ENCODE measurements at regions not wholly inside any gene's neighbourhood (a gene's known extent, or its start where the extent isn't known, plus 50 kb on each side); places are given as distances from the start of the nearest gene placed in this dataset.
"Not testable (repeated sequence)": the region's sequence is repeated elsewhere in the genome, so short reads cannot be mapped to it uniquely, and the experiment has no call there.

DNA sequence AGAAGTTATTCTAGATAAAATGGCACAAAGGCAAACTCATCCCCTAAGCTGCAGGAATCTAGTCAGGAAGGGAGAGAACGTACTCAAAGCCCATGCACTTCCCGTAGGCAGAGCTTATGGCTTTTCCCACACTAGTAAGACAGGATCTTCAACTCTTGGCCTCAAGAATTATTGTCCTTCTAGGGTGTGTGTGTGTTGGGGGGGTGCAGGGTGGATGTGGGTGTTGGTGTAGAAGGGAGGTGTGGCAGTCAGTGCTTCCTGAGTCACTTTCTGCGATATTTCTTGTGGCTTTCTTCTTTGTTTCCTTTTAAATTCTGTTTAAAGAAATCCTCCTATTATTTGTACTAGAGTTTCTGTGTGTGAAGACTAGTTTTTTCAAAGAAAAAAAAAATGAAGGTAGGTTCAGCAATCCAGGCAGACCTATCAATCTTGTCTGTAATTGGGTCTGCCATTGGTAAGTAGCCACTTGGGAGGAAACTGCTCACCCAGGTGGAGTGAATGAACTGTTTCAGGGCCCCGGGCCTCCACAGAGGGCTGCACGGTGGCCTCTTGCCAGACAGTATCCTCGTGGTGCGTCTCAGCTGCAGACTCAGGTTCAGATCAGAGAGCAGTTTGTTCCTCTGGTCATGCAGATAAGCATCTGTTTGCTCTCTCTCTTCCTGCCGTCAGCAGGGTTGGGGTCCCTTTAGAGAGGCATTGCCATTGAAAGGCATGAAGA is 131.9 kb downstream of the NPR3 start:
- DNase-seq: no peak

DNA sequence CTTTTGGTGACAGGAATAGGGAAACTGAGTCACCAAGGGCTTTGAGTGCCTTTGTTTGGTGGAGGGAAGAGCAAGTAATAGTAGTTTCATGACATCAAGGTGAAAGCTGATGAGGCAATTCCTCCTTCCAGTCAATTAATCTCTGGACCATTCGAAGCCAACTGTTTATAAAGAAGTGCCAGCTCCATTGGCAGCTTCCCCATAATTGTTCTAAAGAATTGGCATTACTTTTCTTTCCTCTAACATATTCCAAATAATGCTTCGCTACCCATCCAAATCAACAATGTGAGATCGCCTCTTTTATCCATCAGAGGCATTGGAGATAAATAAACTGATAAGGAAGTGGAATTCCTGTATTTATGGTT is 132.4 kb downstream of the NPR3 start:
- DNase-seq: no peak

DNA sequence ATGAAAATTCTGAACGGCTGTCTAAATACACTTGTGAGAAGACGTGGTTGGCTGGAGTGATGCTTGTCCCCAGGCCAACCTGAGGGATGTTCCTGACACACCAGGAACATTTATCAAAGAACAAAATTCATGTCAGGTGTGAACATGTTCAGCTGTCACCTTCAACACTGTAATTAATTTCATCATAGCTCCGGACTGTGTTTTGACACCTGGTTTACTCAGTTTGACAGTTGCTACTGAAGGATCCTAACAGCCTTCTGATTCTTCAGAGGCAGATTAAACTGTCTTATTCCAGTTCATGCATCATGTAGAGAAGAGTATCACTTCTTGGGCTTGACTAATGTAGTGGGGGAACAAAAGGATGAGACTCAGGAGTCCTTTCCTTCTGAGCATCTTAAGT is 134.1 kb downstream of the NPR3 start:
- no peak for DNase-seq

DNA sequence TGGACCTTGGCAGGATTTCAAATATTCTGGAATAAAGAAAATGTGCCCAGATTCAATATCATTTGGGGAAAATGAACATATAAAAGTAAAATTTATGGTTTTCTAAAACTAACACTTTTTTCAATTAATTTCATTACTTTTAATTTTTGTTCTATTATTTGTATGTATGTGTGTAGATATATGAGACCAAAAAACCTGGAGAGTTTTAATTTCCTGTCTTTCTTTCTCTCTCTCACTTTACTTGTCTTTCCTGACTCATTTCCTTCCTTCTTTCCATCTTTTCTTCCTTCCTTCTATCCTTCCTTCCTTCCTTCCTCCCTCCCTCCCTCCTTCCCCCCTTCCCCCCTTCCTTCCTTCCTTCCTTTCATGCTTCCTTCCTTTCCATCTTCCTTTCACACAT is 137.0 kb downstream of the NPR3 start:
- no peak for DNase-seq

DNA sequence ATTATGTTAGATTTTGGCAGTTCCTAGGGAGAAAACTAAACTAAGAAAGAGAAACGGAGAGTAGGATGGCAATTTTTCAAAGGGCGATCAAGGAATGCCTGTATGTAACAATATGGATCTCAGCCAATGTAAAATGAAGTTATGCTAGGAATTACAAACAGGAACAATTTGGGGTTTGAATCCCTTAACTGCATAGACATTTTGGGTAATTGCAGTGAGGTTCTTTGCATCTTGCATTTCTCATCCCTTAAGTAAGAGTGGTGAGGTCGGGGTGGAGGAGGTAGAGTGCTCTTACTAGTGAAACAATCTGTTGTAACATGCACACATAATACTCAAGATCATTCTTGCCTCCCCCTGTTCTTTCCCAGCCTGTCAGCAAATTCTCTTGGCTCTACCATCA is 137.6 kb downstream of the NPR3 start:
- no peak for DNase-seq

DNA sequence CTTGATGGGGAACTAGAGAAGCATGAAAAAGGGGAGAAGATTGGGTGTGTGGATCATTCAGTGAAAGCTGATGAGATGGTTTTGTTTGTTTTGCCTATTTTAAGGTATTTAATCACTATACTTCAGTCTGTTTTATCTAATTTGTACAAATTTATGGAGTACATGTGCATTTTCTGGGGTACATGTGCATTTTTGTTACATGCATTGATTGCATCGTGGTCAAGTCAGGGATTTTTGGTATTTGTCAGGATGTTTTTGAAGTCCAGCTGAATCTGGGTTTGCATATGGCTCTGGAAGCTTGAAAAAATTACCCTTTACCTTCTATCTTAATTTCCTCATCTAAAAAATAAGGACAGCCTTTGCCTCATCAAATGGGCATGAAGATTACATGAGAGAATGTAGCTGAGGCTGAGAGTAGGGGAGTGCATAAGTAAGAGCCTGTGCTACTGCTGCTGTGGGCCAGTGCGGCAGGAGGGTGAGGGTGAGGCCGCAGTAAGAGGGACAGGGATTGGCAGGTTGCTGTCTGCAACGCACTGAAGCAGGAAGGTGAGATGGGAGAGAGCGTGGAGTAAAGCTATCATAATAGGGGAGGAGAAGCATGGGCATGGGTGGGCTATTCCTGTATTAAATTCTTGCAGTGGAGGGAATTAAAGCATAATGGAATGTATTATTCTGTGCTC is 139.8 kb downstream of the NPR3 start:
- no peak for DNase-seq

DNA sequence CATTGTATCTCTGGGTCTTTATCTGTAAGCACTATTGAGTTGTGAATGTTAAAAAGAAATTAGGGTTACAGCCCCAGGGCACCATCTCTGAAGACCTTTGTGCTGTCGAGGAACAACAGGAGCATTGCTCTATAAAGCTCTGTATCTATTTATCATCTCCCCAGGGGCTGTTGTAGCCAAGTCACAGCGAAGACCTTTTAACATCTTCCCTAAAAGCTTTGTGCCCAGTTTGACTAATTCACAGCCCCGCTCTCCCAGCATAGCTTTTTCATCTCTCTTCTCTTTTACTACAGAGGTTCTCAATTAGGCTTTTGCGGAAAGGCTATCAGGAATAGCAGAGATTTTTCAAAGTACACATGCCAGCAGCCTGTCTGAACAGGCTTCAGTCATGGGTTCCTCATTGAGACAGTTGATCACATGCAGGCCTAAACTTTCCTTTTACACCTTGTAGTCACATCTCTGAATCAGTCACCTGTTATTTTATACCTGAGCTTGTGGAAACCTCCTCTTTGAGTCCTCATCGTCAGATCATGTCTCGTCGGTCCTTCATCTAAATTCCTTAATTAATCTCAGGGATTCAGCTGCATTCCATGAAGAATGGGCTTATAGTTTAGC is 140.5 kb downstream of the NPR3 start:
- no peak for DNase-seq

DNA sequence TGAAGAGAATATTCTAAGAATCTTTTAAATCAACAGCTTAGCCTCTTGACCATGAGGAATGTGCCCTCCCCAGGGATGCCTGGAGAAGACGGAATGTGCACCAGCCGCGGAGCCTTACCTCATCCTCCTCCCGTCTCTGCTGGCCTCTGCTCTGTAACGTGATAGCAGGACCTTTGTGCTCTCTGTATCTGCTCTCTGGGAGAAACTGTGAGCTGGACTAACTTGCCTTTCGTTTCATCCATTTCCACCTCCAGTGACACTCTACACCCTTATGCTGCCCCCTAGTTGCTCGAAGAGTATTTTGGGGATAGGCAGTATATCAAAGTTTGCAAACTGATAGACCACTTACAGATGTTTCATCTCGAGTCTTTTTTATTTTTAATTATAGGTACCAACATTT is 141.4 kb downstream of the NPR3 start:
- peak in 3 of 4 experiments; percentile 11 to 35 (median 24) for DNase-seq

DNA sequence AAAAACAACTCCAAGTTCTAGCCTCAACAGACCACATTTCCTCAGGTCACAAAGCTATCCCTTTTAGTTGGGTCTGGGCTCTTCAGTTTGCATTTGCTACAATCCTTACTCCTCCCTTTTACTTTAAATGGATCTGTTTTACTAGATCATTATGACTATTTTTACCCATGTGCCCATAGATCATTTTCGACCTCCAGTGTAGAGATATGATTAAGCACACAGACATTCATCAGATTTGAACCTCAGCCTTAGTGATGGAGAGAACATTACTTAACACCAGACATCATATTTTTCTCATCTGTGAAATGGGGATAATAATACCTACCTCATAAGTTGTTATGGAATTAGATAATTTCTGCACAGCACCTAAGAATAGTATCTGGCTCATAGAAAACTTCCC is 141.9 kb downstream of the NPR3 start:
- DNase-seq: no peak

DNA sequence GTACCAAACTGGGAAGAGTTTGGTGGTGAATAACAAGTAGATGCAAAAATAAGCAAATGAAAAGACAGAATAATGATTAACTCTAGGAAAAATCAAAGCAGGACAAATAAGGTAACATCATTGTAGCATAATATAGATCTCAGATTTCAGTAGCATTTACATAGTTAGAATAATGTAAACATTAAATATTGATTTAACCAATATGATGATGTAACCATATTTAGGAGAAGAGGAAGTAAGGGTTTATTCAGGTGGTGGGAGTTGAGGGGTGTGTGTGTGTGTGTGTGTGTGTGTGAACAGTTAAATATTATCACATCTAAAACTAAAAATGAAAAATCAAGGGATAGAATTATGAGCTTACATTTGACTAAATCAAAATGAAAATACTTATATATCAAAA is 143.4 kb downstream of the NPR3 start:
- DNase-seq: no peak

DNA sequence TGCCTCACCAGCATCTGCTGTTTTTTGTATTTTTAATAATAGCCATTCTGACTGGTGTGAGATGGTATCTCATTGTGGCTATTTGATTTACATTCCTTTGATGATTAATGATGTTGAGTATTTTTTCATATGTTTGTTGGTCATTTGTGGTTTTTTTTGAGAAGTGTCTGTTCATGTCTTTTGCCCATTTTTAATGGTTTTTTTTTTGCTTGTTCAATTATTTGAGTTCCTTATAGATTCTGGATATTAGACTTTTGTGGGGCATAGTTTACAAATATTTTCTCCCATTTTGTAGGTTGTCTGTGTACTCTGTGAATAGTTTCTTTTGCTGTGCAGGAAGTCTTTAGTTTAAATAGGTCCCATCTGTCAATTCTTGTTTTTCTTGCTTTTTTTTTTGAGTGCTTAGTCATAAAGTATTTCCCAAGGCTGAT is 148.1 kb downstream of the NPR3 start:
- no peak for DNase-seq

DNA sequence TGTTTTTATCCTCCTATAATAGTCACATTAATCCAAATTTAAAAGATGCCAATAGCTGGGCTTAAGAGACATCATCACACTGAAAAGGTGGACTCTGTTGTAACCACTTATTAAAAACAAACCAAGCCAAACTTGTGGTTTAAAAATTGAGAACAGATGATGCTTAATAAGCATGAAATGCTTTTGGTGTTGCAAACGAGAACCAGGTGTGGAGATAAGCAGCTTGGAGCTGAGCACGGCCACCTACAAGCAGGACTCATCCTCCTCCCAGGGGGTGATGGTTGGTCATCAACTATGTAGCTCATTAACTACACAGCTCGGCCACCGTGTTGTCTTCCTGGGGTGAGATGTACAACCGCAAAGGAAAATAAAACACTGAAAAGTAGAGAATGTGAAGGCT is 154.4 kb downstream of the NPR3 start:
- no peak for DNase-seq

DNA sequence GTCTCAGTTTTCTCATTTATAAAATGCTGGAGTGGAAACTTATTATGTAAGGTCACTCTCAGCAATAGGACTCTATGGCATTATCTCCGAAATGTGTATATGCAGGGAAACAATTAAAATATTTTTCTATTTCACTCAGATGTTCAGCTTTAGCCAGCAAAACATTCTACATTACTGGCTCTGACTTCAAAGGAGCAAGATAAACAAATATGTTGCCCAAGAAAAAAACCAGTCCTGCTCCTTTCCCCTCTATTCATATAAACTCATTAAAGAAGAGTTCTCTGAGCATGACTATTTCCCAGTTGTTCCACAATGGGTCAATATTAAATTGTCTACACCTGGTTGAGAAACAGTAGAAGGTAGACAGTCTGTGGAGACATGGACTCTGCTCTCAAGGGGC is 155.0 kb downstream of the NPR3 start:
- no peak for DNase-seq

DNA sequence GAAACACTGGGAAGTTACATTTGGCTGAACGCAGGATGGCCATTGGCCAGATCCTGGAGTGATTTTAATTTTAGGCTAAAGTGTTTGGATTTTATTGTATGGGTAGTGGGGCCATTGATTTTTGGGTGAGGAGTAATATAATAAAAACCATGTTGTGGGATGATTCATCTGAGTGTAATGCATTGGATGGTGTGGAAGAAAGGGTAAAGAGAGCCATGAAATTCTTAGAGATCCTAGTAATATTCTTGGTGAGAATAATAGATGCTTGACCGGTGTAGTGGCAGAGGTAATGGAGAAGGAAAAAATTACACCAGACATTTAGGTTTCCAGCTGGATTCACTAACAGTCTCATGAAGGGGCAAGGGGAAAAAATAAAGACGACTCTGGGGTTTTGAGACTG is 158.1 kb downstream of the NPR3 start:
- no peak for DNase-seq

DNA sequence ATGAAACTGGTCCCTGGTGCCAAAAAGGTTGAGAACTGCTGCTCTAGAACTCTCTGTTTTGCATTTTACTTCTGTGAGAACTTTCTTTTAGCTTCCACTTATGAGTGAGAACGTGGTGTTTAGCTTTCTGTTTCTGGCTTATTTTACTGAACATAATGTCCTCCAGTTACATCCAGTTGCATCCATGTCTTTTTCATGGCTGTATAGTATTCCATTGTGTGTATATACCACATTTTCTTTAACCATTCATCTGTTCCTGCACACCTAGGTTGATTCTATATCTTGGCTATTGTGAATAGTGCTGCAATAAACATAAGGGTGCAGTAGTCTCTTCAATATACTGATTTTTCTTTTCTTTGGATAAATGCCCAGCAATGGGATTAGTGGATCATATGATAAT is 165.7 kb downstream of the NPR3 start:
- DNase-seq: no peak

DNA sequence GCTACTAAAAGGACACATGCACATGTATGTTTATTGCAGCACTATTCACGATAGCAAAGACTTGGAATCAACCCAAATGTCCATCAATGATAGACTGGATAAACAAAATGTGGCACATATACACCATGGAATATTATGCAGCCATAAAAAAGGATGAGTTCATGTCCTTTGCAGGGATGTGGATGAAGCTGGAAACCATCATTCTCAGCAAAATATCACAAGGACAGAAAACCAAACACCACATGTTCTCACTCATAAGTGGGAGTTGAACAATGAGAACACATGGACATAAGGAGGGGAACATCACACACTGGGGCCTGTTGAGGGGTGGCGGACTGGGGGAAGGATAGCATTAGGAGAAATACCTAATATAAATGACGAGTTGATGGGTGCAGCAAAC is 168.2 kb downstream of the NPR3 start:
- DNase-seq: not testable (repeated sequence)

DNA sequence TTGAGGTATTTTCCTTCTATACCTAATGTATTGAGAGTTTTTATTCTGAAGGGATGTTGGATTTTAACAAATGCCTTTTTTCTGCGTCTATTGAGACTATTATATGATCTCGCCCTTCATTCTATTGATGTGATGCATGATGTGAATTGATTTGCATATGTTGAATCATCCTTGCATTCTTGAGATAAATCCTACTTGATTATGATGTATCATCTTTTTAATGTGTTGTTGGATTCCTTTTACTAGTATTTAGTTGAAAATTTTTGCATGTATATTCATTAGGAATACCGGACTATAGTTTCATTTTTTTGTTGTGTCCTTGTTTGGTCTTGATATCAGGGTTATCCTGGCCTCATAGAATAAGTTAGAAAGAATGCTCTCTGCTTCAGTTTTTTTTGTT is 169.7 kb downstream of the NPR3 start:
- no peak for DNase-seq

DNA sequence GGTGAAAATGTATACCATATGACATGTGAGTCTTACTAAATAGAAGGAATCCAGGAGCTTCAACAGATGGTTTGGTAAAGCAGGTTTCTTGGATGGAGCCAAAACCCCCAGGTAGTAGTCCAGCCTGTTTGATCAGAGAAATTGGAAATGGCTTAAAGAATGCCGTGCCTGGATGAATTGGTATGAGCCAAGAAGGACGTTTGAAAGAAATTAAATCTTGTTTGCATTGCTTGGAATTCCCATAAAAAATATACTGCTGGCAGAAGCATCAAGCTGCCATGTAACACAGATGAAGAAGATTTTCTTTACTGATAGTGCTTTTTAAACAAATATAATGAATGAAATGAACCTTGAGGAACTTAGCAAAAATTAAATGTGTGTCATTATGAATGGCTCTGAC is 176.3 kb downstream of the NPR3 start:
- no peak for DNase-seq

DNA sequence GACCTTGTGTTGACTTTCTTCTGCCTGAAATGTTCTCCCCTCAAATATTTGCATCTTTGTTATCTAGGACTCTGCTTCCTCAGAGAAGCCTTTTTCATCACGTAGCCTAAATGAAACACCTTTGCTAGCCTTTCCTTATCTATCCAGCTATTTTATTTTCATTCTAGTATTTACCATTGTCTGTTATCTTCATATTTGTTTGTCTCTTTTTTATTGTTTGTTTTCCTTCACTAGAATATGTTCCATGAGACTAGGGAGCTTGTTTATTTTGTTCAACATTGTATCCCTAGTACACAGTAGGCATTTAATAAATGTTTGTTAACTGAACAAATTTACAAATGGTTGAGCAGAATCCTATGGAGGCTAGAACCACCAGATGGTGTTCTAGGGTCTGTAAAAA is 178.0 kb downstream of the NPR3 start:
- DNase-seq: no peak

DNA sequence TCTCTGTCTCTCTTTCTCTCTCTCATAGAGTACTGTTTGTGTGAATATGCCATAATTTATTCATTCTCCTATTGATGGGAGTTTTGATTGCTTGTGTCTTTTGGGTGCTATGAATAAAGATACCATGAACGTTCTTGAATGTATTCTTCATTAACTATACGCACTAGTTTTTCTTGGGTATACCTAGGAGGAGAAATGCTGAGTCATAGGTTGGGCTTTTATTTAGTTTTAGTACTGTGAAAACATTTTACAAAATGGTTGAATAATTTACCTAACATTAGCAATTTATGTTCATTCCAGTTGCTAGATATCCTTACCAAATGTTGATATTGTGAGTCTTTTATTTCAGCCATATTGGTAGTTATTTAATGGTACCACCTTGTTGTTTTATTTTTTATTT is 192.5 kb downstream of the NPR3 start:
- no peak for DNase-seq

DNA sequence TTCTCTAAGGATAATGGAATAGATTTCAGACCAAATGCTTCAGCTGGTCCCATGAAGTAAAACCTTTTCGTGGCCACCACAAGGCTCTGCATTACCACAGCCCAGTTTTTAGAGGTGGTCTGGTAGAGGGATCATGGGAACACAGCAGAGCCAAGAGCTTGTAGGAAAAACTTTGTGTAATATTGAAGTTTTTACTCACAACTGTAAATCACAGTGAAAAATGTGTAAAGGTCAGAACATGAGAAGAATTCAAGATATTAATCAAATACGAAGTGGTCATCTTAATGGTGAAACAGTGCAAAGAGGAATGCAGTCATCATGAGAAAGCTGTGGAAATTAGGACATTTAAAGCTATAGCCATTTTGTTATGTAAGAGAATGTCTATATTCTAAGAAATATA is 197.5 kb downstream of the NPR3 start:
- no peak for DNase-seq

DNA sequence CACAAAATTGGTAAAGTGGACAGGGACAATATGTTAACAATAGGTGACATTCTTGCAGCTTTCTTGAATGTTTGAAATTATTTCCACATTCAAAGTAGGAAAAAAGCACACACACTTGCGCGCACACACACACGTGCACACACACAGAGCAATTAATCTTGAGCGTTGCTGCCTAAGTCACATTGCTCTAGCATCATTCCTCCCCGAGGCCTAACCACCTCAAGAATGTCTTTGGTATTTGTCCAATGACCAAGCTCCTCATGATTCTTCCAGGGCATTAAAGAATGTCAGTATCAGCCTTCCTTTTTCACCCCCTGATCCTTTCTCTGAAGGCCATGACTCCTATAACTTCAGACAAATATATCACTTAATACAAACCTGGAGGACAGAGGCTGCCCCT is 198.1 kb downstream of the NPR3 start:
- no peak for DNase-seq

DNA sequence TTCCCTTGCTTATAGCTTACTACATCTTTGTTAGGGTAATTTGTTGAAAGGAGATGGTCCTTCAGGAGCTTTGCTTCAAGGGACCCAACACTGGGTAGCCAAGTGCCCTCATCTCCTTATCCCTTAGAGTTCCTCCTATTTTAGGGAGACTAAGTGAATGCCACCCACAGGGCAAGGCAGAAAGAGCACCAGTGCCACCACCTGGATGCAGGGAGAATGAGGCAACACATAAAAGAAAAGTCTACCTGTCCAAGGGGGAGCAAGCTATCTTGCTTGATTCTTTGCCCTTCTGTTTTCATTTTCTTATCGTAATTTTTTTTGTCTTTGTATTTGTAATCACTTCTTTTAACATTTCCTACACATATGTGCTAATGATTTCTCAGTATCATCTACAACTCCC is 205.5 kb downstream of the NPR3 start:
- DNase-seq: peak in 3 of 4 experiments; percentile 10 to 25 (median 11)

DNA sequence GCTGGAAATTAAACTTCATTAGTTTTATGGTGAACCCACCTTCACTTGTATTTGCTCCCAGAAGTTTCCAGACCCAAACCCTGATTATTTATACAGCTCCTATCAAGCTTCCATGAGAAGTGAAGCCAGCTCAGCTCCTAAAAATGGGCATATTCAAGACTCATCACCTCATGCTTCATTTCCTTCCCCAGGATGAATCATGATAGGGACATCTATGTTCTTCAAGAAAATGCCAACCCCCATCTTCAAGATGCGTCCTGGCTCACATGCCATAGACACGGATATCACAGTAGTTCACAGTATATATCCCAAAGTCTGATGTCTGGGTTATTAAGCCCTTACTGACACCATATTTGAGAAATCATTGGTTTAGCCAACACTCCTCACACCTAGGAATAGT is 217.6 kb downstream of the NPR3 start:
- no peak for DNase-seq

All from suppressor macrophage (primary cell).